Thymus (tissue), 11 donors: ENCODE measurements at regions not wholly inside any gene's neighbourhood (a gene's known extent, or its start where the extent isn't known, plus 50 kb on each side); places are given as distances from the start of the nearest gene placed in this dataset.

Experiments used
- DNase-seq, 9 donors: peaks; one replicate each; pipeline ENCODE4 v3.0.0-alpha.2; 2013; ENCODE audit warnings: low spot score in 9 of 9, low read depth in 6 of 9, missing footprints in 1 of 9
- H3K27ac ChIP-seq, 2 donors: one replicate each; pipeline ENCODE4 v1.5.1; 2013; ENCODE audit warnings: control low read depth in 1 of 2, low read depth in 1 of 2, low read length in 1 of 2, mild to moderate bottlenecking in 1 of 2, moderate library complexity in 1 of 2
- H3K27me3 ChIP-seq, 2 donors: one replicate each; pipeline ENCODE4 v1.5.1; 2013; ENCODE audit warnings: low read length in 1 of 2; ENCODE audit not compliant: control insufficient read depth in 2 of 2, insufficient read depth in 1 of 2
- H3K36me3 ChIP-seq, 2 donors: one replicate each; pipeline ENCODE4 v1.5.1; 2013; ENCODE audit warnings: low read length in 1 of 2, mild to moderate bottlenecking in 1 of 2, moderate library complexity in 1 of 2; ENCODE audit not compliant: control insufficient read depth in 2 of 2, insufficient read depth in 2 of 2
- H3K4me1 ChIP-seq, 2 donors: one replicate each; pipeline ENCODE4 v1.5.1; 2013; ENCODE audit warnings: low read length in 2 of 2; ENCODE audit not compliant: control insufficient read depth in 2 of 2, insufficient read depth in 2 of 2
- H3K4me3 ChIP-seq, 2 donors: one replicate each; pipeline ENCODE4 v1.5.1; 2013; ENCODE audit warnings: low read length in 2 of 2, control low read depth in 1 of 2, mild to moderate bottlenecking in 1 of 2
- H3K9me3 ChIP-seq, 2 donors: one replicate each; pipeline ENCODE4 v1.5.1; 2013; ENCODE audit warnings: low read length in 1 of 2, mild to moderate bottlenecking in 1 of 2; ENCODE audit not compliant: control insufficient read depth in 2 of 2, insufficient read depth in 1 of 2
- WGBS: extraction: QIAGEN DNeasy Blood & Tissue Kit; methylation state at CpG from one replicate; pipeline ENCODE4 v1.1.7; 2013; 5-methylcytosine and 5-hydroxymethylcytosine counted together
- donor health status: healthy.

- Histone ChIP-seq H3K36me3 (no peaks in the 10 kb centered on the region), H3K9me3 (no peaks in the 10 kb centered on the region), H3K4me1 (no peaks in the 10 kb centered on the region), H3K27me3 (no peaks in the 10 kb centered on the region), H3K4me3 (no peak overlapping the region), H3K27ac (no peak overlapping the region)
- WGBS, result 74% methylated on average over 3 of the region's 3 CpGs
- no peak for DNase-seq
Observed at GRCh38 chr19:27922970-27923369, 1290.0 kb downstream of the UQCRFS1 start.

DNA sequence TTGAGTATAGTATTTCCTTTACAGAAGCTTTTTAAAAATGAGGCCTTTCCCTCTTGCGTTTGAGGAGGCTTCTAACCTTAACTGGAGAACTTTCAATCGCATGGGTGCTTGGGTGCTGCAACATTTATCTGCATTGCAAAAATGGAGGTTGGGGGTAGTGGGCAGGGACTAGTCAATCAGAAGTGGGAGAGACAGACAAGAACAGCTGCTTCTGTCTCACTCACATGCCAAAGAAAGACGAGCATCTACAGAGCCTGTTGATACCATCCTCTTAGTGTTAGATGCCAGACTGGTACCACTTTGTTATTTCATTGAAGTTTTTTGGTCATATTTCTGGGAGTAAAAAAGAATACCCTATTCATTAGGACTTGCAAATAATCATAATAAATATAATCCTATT is 1292.2 kb downstream of the UQCRFS1 start:
- Histone ChIP-seq H3K4me3 (no peak overlapping the region), H3K27me3 (no peaks in the 10 kb centered on the region), H3K27ac (no peak overlapping the region), H3K4me1 (no peaks in the 10 kb centered on the region), H3K9me3 (no peaks in the 10 kb centered on the region), H3K36me3 (no peaks in the 10 kb centered on the region)
- WGBS, result 85% methylated on average over 3 of the region's 3 CpGs
- no peak for DNase-seq

DNA sequence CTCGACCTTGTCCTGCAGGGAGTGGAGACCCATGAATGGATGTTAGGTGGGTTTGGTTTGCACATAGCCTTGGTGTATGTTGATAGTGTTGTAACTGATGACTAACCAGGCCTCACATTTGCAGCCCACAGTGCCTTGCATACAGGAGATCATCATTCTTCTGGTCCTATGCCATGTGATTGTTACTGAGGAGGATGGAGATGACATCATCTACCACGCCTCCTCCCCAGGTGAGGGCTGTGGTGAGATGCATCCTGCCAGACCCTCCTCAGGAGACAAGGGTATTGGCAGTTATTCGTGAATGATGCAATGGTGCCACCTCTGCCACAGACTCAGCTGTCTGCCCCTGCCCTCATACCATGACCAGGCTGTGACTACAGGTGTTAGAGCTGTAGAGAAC is 1294.1 kb downstream of the UQCRFS1 start:
- WGBS, result 73% methylated on average over 3 of the region's 3 CpGs
- Histone ChIP-seq H3K27me3 (no peaks in the 10 kb centered on the region), H3K36me3 (no peaks in the 10 kb centered on the region), H3K27ac (no peak overlapping the region), H3K9me3 (no peaks in the 10 kb centered on the region), H3K4me3 (no peak overlapping the region), H3K4me1 (no peaks in the 10 kb centered on the region)
- no peak for DNase-seq

- WGBS, result 92% methylated on average over 19 of the region's 19 CpGs
- Histone ChIP-seq H3K27me3 (no peaks in the 10 kb centered on the region), H3K9me3 (peaks cover 7 to 31% of the 10 kb centered on the region in 2 donors), H3K27ac (no peak overlapping the region), H3K4me3 (no peak overlapping the region), H3K36me3 (no peaks in the 10 kb centered on the region), H3K4me1 (no peaks in the 10 kb centered on the region)
- no peak for DNase-seq
Observed at GRCh38 chr19:27911122-27911898, 1301.6 kb downstream of the UQCRFS1 start.

GRCh38 chr19:27909861-27910260 is 1303.1 kb downstream of the UQCRFS1 start:
- WGBS, result 94% methylated on average over 29 of the region's 29 CpGs
- Histone ChIP-seq H3K4me3 (no peak overlapping the region), H3K9me3 (peaks cover 7 to 31% of the 10 kb centered on the region in 2 donors), H3K36me3 (no peaks in the 10 kb centered on the region), H3K4me1 (no peaks in the 10 kb centered on the region), H3K27me3 (no peaks in the 10 kb centered on the region), H3K27ac (no peak overlapping the region)
- DNase-seq, result no peak

DNA sequence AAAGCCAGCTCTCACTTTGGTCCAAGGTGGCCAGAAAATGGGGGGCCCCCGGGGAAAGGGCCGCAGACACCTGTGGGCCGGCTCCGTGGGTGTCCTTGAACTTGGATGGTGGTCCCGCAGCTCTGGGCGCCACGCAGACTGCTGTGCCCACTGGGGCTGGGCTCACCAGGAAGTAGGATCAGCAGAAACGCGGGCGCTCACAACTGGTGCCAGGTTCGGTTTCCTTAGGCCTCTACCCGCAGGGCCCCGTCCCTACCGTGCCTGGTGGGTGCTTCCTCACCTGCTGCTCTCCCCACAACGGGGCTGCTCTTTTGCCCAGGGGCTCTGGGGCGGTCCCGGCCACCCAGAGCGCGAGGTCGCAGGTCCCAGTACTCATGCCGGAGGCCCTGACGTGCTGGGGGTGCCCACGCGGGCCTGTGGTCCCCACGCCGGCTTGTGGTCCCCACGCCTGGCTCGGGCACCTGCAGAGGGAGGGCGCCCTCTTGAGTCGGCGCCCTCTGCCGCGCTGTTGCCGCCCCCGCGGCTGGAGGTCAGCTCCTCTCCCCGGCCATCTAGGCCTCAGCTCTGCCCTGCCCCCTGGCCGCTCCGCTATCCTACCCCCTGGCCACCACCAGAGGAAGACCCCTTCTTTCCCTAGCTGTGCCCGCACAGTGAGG is 1303.6 kb downstream of the UQCRFS1 start:
- Histone ChIP-seq H3K27me3 (no peaks in the 10 kb centered on the region), H3K36me3 (no peaks in the 10 kb centered on the region), H3K4me3 (no peak overlapping the region), H3K9me3 (peaks cover 7 to 31% of the 10 kb centered on the region in 2 donors), H3K4me1 (no peaks in the 10 kb centered on the region), H3K27ac (no peak overlapping the region)
- no peak for DNase-seq
- WGBS, result 87% methylated on average over 40 of the region's 40 CpGs

DNA sequence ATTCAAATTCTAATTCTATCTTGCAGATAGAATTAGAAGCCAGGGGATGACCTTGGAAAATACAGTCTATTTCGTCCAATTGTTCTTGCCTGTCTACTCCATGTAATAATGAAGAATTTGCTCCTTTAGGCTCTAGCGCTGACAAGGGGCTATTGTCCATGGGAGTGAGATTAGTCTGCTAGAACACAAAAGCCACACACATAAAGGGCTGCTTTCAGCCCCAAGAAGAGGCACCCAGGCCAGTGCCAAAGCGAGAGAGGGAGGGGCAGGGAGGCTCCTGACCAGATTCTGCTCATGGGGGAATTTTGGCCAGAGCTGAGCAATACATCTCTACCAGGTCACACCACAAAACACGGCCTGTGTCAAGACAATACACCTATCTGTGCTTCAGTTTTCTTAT is 1306.9 kb downstream of the UQCRFS1 start:
- 81% methylated on average over 4 of the region's 4 CpGs for WGBS
- H3K27ac ChIP-seq, result no peak overlapping the region
- H3K9me3 ChIP-seq, result peaks cover 6 to 28% of the 10 kb centered on the region in 2 donors
- no peaks in the 10 kb centered on the region for H3K36me3 ChIP-seq
- DNase-seq, result no peak
- no peaks in the 10 kb centered on the region for H3K27me3 ChIP-seq
- H3K4me3 ChIP-seq, result no peak overlapping the region
- H3K4me1 ChIP-seq, result no peaks in the 10 kb centered on the region

DNA sequence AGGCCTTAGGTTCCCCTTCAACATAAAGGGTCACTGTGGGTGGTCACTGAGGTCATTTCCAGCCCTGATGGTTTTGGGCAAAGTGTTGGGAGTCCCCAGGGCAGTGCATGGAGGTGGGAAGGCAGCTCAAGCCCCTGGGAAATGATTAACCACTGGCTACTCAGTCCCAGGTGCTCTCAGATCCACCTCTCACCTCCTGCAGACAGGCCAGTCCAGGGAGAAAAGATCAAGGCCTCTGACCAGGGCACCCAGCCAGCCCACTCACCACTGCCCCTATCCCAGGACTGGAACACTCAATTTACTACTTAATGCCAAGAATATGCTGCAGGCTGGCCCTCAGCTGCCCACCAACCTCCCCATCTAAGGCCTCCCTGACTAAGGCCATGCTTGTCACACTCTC is 1307.9 kb downstream of the UQCRFS1 start:
- Histone ChIP-seq H3K27me3 (no peaks in the 10 kb centered on the region), H3K36me3 (no peaks in the 10 kb centered on the region), H3K4me3 (no peak overlapping the region), H3K27ac (no peak overlapping the region), H3K4me1 (no peaks in the 10 kb centered on the region), H3K9me3 (peaks cover 0 to 19% of the 10 kb centered on the region in 2 donors)
- no peak for DNase-seq

- H3K27me3 ChIP-seq, result no peaks in the 10 kb centered on the region
- no peaks in the 10 kb centered on the region for H3K36me3 ChIP-seq
- no peak overlapping the region for H3K27ac ChIP-seq
- H3K4me1 ChIP-seq, result no peaks in the 10 kb centered on the region
- H3K9me3 ChIP-seq, result peaks cover 3 to 12% of the 10 kb centered on the region in 2 donors
- no peak overlapping the region for H3K4me3 ChIP-seq
- no peak for DNase-seq
- 88% methylated on average over 3 of the region's 3 CpGs for WGBS
Observed at GRCh38 chr19:27901078-27901477, 1311.9 kb downstream of the UQCRFS1 start.
